Parathyroid adenoma (tissue), 2 donors: ENCODE measurements at regions not wholly inside any gene's neighbourhood (a gene's known extent, or its start where the extent isn't known, plus 50 kb on each side); places are given as distances from the start of the nearest gene placed in this dataset.

ENCODE experiments used
- H2AFZ ChIP-seq: fragments of 300-600 bp; sonication (generic); one replicate; pipeline ENCODE4 v1.7.0; 2017; ENCODE audit warnings: antibody characterized with exemption, mild to moderate bottlenecking
- H3K27ac ChIP-seq: fragments of 300-600 bp; sonication (generic); one replicate; pipeline ENCODE4 v1.7.0; 2017
- H3K27me3 ChIP-seq: fragments of 300-600 bp; sonication (generic); one replicate; pipeline ENCODE4 v1.7.0; 2017; ENCODE audit warnings: low read length; ENCODE audit not compliant: control insufficient read depth, insufficient read depth
- H3K36me3 ChIP-seq: fragments of 300-600 bp; sonication (generic); one replicate; pipeline ENCODE4 v1.7.0; 2017; ENCODE audit warnings: low read length; ENCODE audit not compliant: control insufficient read depth, insufficient read depth
- H3K4me1 ChIP-seq: fragments of 300-600 bp; sonication (generic); one replicate; pipeline ENCODE4 v1.7.0; 2017; ENCODE audit warnings: control low read depth
- H3K4me2 ChIP-seq: fragments of 300-600 bp; sonication (generic); one replicate; pipeline ENCODE4 v1.7.0; 2017; ENCODE audit warnings: low read length
- H3K4me3 ChIP-seq: fragments of 300-600 bp; sonication (generic); one replicate; pipeline ENCODE4 v1.7.0; 2017; ENCODE audit warnings: low read depth, low read length
- H3K79me2 ChIP-seq: fragments of 300-600 bp; sonication (generic); one replicate; pipeline ENCODE4 v1.7.0; 2017; ENCODE audit warnings: control low read depth
- H3K9ac ChIP-seq: fragments of 300-600 bp; sonication (generic); one replicate; pipeline ENCODE4 v1.7.0; 2017; ENCODE audit warnings: mild to moderate bottlenecking
- H3K9me3 ChIP-seq: fragments of 300-600 bp; sonication (generic); one replicate; pipeline ENCODE4 v1.7.0; 2017; ENCODE audit warnings: low read length; ENCODE audit not compliant: control insufficient read depth
- CTCF ChIP-seq: fragments of 300-600 bp; sonication (generic); IDR thresholded peaks from one replicate; pipeline ENCODE4 v1.7.0; 2017; ENCODE audit warnings: antibody characterized with exemption, mild to moderate bottlenecking
- donor health status: primary hyperparathyroidism.

GRCh38 chr20:63064310-63064709 is 57.5 kb upstream of the BHLHE23 start:
- no peak for TF ChIP-seq CTCF
- Histone ChIP-seq H3K4me3 (no peak overlapping the region), H3K4me2 (no peak overlapping the region), H2AFZ (no peak overlapping the region), H3K27me3 (peaks cover 3% of the 10 kb centered on the region), H3K36me3 (no peaks in the 10 kb centered on the region), H3K9me3 (no peaks in the 10 kb centered on the region), H3K9ac (no peak overlapping the region), H3K4me1 (peaks cover 6% of the 10 kb centered on the region), H3K79me2 (no peaks in the 10 kb centered on the region), H3K27ac (peak overlapping the region; percentile 43)

GRCh38 chr20:63062188-63063140 is 55.7 kb upstream of the BHLHE23 start:
- no peaks in the 10 kb centered on the region for H3K9me3 ChIP-seq
- no peaks in the 10 kb centered on the region for H3K79me2 ChIP-seq
- no peak overlapping the region for H3K27ac ChIP-seq
- TF ChIP-seq CTCF = no peak
- peaks cover 4% of the 10 kb centered on the region for H3K4me1 ChIP-seq
- H3K27me3 ChIP-seq = peaks cover 3% of the 10 kb centered on the region
- no peak overlapping the region for H3K4me3 ChIP-seq
- no peak overlapping the region for H3K9ac ChIP-seq
- H3K4me2 ChIP-seq = no peak overlapping the region
- no peaks in the 10 kb centered on the region for H3K36me3 ChIP-seq
- H2AFZ ChIP-seq = no peak overlapping the region

- TF ChIP-seq CTCF = no peak
- no peak overlapping the region for H3K4me2 ChIP-seq
- no peak overlapping the region for H3K4me3 ChIP-seq
- H3K4me1 ChIP-seq = peaks cover 4% of the 10 kb centered on the region
- no peaks in the 10 kb centered on the region for H3K9me3 ChIP-seq
- H2AFZ ChIP-seq = no peak overlapping the region
- no peak overlapping the region for H3K9ac ChIP-seq
- no peaks in the 10 kb centered on the region for H3K36me3 ChIP-seq
- no peaks in the 10 kb centered on the region for H3K27me3 ChIP-seq
- H3K79me2 ChIP-seq = no peaks in the 10 kb centered on the region
- H3K27ac ChIP-seq = no peak overlapping the region
These were observed 55.0 kb upstream of the BHLHE23 start for GRCh38 chr20:63061771-63062100.

GRCh38 chr20:63061051-63061770 is 54.4 kb upstream of the BHLHE23 start:
- no peaks in the 10 kb centered on the region for H3K79me2 ChIP-seq
- H3K9me3 ChIP-seq = no peaks in the 10 kb centered on the region
- no peak for TF ChIP-seq CTCF
- H3K9ac ChIP-seq = no peak overlapping the region
- H3K4me1 ChIP-seq = peaks cover 9% of the 10 kb centered on the region
- H3K4me2 ChIP-seq = no peak overlapping the region
- H3K36me3 ChIP-seq = no peaks in the 10 kb centered on the region
- no peak overlapping the region for H3K27ac ChIP-seq
- H2AFZ ChIP-seq = no peak overlapping the region
- no peak overlapping the region for H3K4me3 ChIP-seq
- no peaks in the 10 kb centered on the region for H3K27me3 ChIP-seq
